GM20000 (cell line): ENCODE measurements at regions not wholly inside any gene's neighbourhood (a gene's known extent, or its start where the extent isn't known, plus 50 kb on each side); places are given as distances from the start of the nearest gene placed in this dataset.
"Not testable (repeated sequence)": the region's sequence is repeated elsewhere in the genome, so short reads cannot be mapped to it uniquely, and the experiment has no call there.

ENCODE experiments used
- DNase-seq: peaks from one replicate; pipeline ENCODE4 v3.0.0; 2012; ENCODE audit warnings: low spot score
- CTCF ChIP-seq: IDR thresholded peaks from 2 replicates; pipeline ENCODE4 v1.5.1; 2012; ENCODE audit warnings: mild to moderate bottlenecking, control low read depth; ENCODE audit errors: extremely low read depth, missing control alignments

- not testable (repeated sequence) for DNase-seq
Observed at GRCh38 chr4:102397056-102397455, 51.8 kb upstream of the SLC39A8 start.

GRCh38 chr4:102399021-102399420 lies 53.7 kb upstream of the SLC39A8 start:
- DNase-seq, result no peak
- TF ChIP-seq CTCF, result no peak

GRCh38 chr4:102400898-102401297 lies 55.6 kb upstream of the SLC39A8 start:
- DNase-seq, result no peak
- TF ChIP-seq CTCF, result no peak

- no peak for DNase-seq
Observed at GRCh38 chr4:102402223-102402622, 56.9 kb upstream of the SLC39A8 start.

GRCh38 chr4:102403116-102403515 lies 57.8 kb upstream of the SLC39A8 start:
- DNase-seq, result no peak
- TF ChIP-seq CTCF, result no peak

More at GRCh38 chr4:102402223-102402622, 56.9 kb upstream of the SLC39A8 start:
- TF ChIP-seq CTCF, result no peak

- TF ChIP-seq CTCF, result no peak
- DNase-seq, result no peak
Observed at GRCh38 chr4:102404431-102404969, 59.2 kb upstream of the SLC39A8 start.

GRCh38 chr4:102405821-102406401 lies 60.6 kb upstream of the SLC39A8 start:
- no peak for DNase-seq
- TF ChIP-seq CTCF, result no peak

- not testable (repeated sequence) for DNase-seq
Observed at GRCh38 chr4:102410884-102411283, 65.6 kb upstream of the SLC39A8 start.

GRCh38 chr4:102411408-102411807 lies 66.1 kb upstream of the SLC39A8 start:
- TF ChIP-seq CTCF, result no peak
- no peak for DNase-seq
